Endothelial cell of umbilical vein (primary cell): ENCODE measurements at regions not wholly inside any gene's neighbourhood (a gene's known extent, or its start where the extent isn't known, plus 50 kb on each side); places are given as distances from the start of the nearest gene placed in this dataset.
"Not testable (repeated sequence)": the region's sequence is repeated elsewhere in the genome, so short reads cannot be mapped to it uniquely, and the experiment has no call there.

Experiments used
- CTCF ChIP-seq, 2 donors: IDR thresholded peaks; 1 replicate in 1 of 2; 2 replicates in 1 of 2; pipeline ENCODE4 v1.5.1; 2011; ENCODE audit warnings: low read length in 2 of 2, mild to moderate bottlenecking in 2 of 2, moderate library complexity in 2 of 2, control low read depth in 1 of 2, inconsistent platforms in 1 of 2, low read depth in 1 of 2; ENCODE audit not compliant: insufficient read depth in 1 of 2; ENCODE audit errors: extremely low read depth in 1 of 2
- EZH2 ChIP-seq: IDR thresholded peaks from 2 replicates; pipeline ENCODE4 v1.6.1; 2012; ENCODE audit warnings: borderline replicate concordance, low read depth, mild to moderate bottlenecking, moderate library complexity, low read length, inconsistent platforms; ENCODE audit not compliant: severe bottlenecking
- FOS ChIP-seq: IDR thresholded peaks from 2 replicates; pipeline ENCODE4 v1.6.1; 2011; ENCODE audit warnings: mild to moderate bottlenecking, low read length, moderate library complexity, borderline replicate concordance; ENCODE audit not compliant: insufficient read depth
- GATA2 ChIP-seq: IDR thresholded peaks from 2 replicates; pipeline ENCODE4 v1.7.0; 2011; ENCODE audit warnings: low read depth, mild to moderate bottlenecking, moderate library complexity, mixed read lengths, low read length; ENCODE audit not compliant: insufficient read length, insufficient read depth
- JUN ChIP-seq: IDR thresholded peaks from 2 replicates; pipeline ENCODE4 v1.6.1; 2011; ENCODE audit warnings: borderline replicate concordance, low read depth; ENCODE audit not compliant: insufficient read length, insufficient read depth
- MAX ChIP-seq: IDR thresholded peaks from 2 replicates; pipeline ENCODE4 v1.6.1; 2011; ENCODE audit not compliant: insufficient read depth, insufficient read length
- MYC ChIP-seq: IDR thresholded peaks from one replicate; pipeline ENCODE4 v1.6.1; 2011; ENCODE audit warnings: mild to moderate bottlenecking, low read depth, low read length
- POLR2A ChIP-seq: IDR thresholded peaks from 2 replicates; pipeline ENCODE4 v1.6.1; 2012; ENCODE audit warnings: low read depth, mild to moderate bottlenecking, control low read depth, low read length
- POLR2AphosphoS5 ChIP-seq: IDR thresholded peaks from 2 replicates; pipeline ENCODE4 v1.6.1; 2012; ENCODE audit warnings: low read depth, mild to moderate bottlenecking, control low read depth, low read length, moderate library complexity; ENCODE audit not compliant: insufficient read depth

- not testable (repeated sequence) for TF ChIP-seq MAX; CTCF (IDR thresholded peaks at IDR 0.05; ENCODE audit: extremely low read depth in 1 of 2, insufficient read depth in 1 of 2, low read depth in 1 of 2, low read length in 2 of 2); POLR2A; GATA2; EZH2; POLR2AphosphoS5; JUN; FOS; MYC
These were observed 691.1 kb upstream of the PCDH10 start for GRCh38 chr4:132457987-132458386.
